Panc1 (cell line): ENCODE measurements at regions not wholly inside any gene's neighbourhood (a gene's known extent, or its start where the extent isn't known, plus 50 kb on each side); places are given as distances from the start of the nearest gene placed in this dataset.

Source experiments
- ATAC-seq: fragments of 200-7000 bp; cut with Tn5 transposase; 2 replicates; pipeline ENCODE4 v1.9.1; 2020; ENCODE audit warnings: mild to moderate bottlenecking, moderate library complexity
- BruUV-seq: library from RNA; stranded (reverse); fragments of 400-500 nt; replicated peaks from 2 replicates; lab custom pipeline; 2021; lab: Mats Ljungman, UMichigan
- CTCF ChIA-PET: fragments of 300-600 bp; sonication (Branson Sonifier 250); formaldehyde crosslinking; loops from one replicate; lab custom pipeline; 2022; ENCODE audit warnings: antibody characterized with exemption; lab: Charles Lee
- POLR2A ChIA-PET: fragments of 300-600 bp; sonication (Branson Sonifier 250); formaldehyde crosslinking; loops from one replicate; lab custom pipeline; 2022; ENCODE audit warnings: antibody characterized with exemption; lab: Charles Lee
- DNase-seq: peaks from one replicate; pipeline ENCODE4 v3.0.0-alpha.2; 2010; ENCODE audit warnings: low read depth, low spot score
- H3K27ac ChIP-seq: 2 replicates; pipeline ENCODE4 v1.5.1; 2011; ENCODE audit warnings: mild to moderate bottlenecking, low read length, inconsistent platforms
- H3K27me3 ChIP-seq: fragments of 200-500 bp; sonication (Bioruptor generic); 2 replicates; pipeline ENCODE4 v1.6.0; 2014; ENCODE audit warnings: low read length, inconsistent platforms; ENCODE audit not compliant: control insufficient read depth, insufficient read depth
- H3K36me3 ChIP-seq: fragments of 200-500 bp; sonication (Bioruptor generic); 2 replicates; pipeline ENCODE4 v1.5.1; 2014; ENCODE audit warnings: inconsistent platforms, mild to moderate bottlenecking, low read length, moderate library complexity; ENCODE audit not compliant: control insufficient read depth, insufficient read depth
- H3K4me1 ChIP-seq: 2 replicates; pipeline ENCODE4 v1.5.1; 2011; ENCODE audit warnings: inconsistent platforms, mild to moderate bottlenecking, low read length, moderate library complexity; ENCODE audit not compliant: control insufficient read depth, insufficient read depth
- H3K4me3 ChIP-seq, 2 experiments: 2 replicates each; pipeline ENCODE4 v1.5.1; 2011 to 2012; ENCODE audit warnings: low read depth in 2 of 2, low read length in 2 of 2, mild to moderate bottlenecking in 2 of 2, inconsistent platforms in 1 of 2, moderate library complexity in 1 of 2
- H3K9me3 ChIP-seq: fragments of 200-500 bp; sonication (Bioruptor generic); 2 replicates; pipeline ENCODE4 v1.5.1; 2014; ENCODE audit warnings: low read depth, mild to moderate bottlenecking, inconsistent platforms, low read length, moderate library complexity; ENCODE audit not compliant: control insufficient read depth, insufficient read depth
- POLR2AphosphoS5 ChIP-seq: IDR thresholded peaks from 2 replicates; pipeline ENCODE4 v1.6.1; 2012; ENCODE audit warnings: mild to moderate bottlenecking, low read depth, low read length, moderate library complexity
- REST ChIP-seq, 2 experiments: IDR thresholded peaks; 2 replicates each; pipeline ENCODE4 v1.6.1; 2011 to 2012; ENCODE audit warnings: low read depth in 2 of 2, control low read depth in 1 of 2, low read length in 1 of 2, mild to moderate bottlenecking in 1 of 2, moderate library complexity in 1 of 2; ENCODE audit not compliant: insufficient read depth in 1 of 2
- SIN3A ChIP-seq: IDR thresholded peaks from 2 replicates; pipeline ENCODE4 v1.6.1; 2012; ENCODE audit warnings: low read depth, mild to moderate bottlenecking, low read length, moderate library complexity, borderline replicate concordance; ENCODE audit not compliant: insufficient read depth
- TCF7L2 ChIP-seq: IDR thresholded peaks from 2 replicates; pipeline ENCODE4 v1.6.1; 2011; ENCODE audit warnings: mild to moderate bottlenecking, low read depth, low read length, inconsistent platforms
- in situ Hi-C: cut with HindIII; loops from 2 replicates; pipeline ENCODE4 v1.10.0; 2016; ENCODE audit warnings: low sequenced_read_pairs, low pct_unique_long_range_greater_than_20kb
- intact Hi-C: fragments of 100-400 bp; cut with micrococcal nuclease; formaldehyde crosslinking; loops from one replicate; pipeline ENCODE4 v1.10.0; 2022; ENCODE audit not compliant: unreplicated experiment
- TF ChIP-seq, protein P1 (sequence below): fragments of 450-650 bp; IDR thresholded peaks from 2 replicates; pipeline ENCODE4 v1.5.1; 2017; ENCODE audit warnings: mild to moderate bottlenecking

DNA sequence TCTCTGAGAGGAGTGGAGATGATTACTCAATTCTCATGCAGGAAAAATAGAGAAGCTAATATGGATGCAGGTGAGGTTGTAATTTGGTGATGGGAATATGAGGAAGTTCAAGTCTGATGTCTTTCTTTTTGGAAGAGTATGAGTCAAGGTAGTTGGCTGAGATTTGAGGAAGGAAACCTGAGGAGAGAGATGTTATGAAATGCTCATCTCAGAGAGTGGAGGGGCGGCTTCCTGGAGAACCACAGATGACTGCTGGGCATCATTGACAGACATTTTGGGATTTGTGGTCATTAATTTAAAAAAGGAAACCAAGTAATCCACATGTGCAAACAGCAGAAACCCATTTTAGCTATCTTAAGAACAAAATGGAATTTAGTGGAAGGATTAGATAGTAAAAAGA, 72.5 kb upstream of the UST start:
- Histone ChIP-seq H3K27ac (no peak overlapping the region), H3K9me3 (0 out of 2 replicates have a peak, but pooled peaks cover 7% of the 10 kb centered on the region), H3K4me3 (no peak overlapping the region), H3K27me3 (no peaks in the 10 kb centered on the region), H3K36me3 (no peaks in the 10 kb centered on the region), H3K4me1 (no peaks in the 10 kb centered on the region)
- TF ChIP-seq TCF7L2 = no peak
- no peak for TF ChIP-seq POLR2AphosphoS5
- TF ChIP-seq, protein P1, sequence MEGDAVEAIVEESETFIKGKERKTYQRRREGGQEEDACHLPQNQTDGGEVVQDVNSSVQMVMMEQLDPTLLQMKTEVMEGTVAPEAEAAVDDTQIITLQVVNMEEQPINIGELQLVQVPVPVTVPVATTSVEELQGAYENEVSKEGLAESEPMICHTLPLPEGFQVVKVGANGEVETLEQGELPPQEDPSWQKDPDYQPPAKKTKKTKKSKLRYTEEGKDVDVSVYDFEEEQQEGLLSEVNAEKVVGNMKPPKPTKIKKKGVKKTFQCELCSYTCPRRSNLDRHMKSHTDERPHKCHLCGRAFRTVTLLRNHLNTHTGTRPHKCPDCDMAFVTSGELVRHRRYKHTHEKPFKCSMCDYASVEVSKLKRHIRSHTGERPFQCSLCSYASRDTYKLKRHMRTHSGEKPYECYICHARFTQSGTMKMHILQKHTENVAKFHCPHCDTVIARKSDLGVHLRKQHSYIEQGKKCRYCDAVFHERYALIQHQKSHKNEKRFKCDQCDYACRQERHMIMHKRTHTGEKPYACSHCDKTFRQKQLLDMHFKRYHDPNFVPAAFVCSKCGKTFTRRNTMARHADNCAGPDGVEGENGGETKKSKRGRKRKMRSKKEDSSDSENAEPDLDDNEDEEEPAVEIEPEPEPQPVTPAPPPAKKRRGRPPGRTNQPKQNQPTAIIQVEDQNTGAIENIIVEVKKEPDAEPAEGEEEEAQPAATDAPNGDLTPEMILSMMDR = no peak
- TF ChIP-seq SIN3A = no peak
- no peak for TF ChIP-seq REST (IDR thresholded peaks at IDR 0.05; ENCODE audit: insufficient read depth in 1 of 2, low read depth in 2 of 2, low read length in 1 of 2)
- in situ Hi-C loops (no loop called here), intact Hi-C loops (no loop called here)
- CTCF ChIA-PET = no interaction called here
- DNase-seq = no peak
- POLR2A ChIA-PET = no interaction called here
- no peak for ATAC-seq
- no TSS peak for BruUV-seq

GRCh38 chr6:148677594-148678476, 69.0 kb upstream of the UST start:
- TF ChIP-seq, protein P1 = no peak
- no peak for TF ChIP-seq REST (IDR thresholded peaks at IDR 0.05; ENCODE audit: insufficient read depth in 1 of 2, low read depth in 2 of 2, low read length in 1 of 2)
- no peak for TF ChIP-seq TCF7L2
- no peak for TF ChIP-seq POLR2AphosphoS5
- no peak for TF ChIP-seq SIN3A
- H3K27me3 ChIP-seq = no peaks in the 10 kb centered on the region
- H3K4me1 ChIP-seq = no peaks in the 10 kb centered on the region
- no peak for ATAC-seq
- DNase-seq = no peak
- in situ Hi-C loops (no loop called here), intact Hi-C loops (no loop called here)
- H3K4me3 ChIP-seq = no peak overlapping the region
- ChIA-PET CTCF (no interaction called here), POLR2A (no interaction called here)
- H3K27ac ChIP-seq = no peak overlapping the region
- no TSS peak for BruUV-seq
- no peaks in the 10 kb centered on the region for H3K9me3 ChIP-seq
- no peaks in the 10 kb centered on the region for H3K36me3 ChIP-seq
